ENCODE measurements at regions not wholly inside any gene's neighbourhood (a gene's known extent, or its start where the extent isn't known, plus 50 kb on each side); places are given as distances from the start of the nearest gene placed in this dataset.

DNA sequence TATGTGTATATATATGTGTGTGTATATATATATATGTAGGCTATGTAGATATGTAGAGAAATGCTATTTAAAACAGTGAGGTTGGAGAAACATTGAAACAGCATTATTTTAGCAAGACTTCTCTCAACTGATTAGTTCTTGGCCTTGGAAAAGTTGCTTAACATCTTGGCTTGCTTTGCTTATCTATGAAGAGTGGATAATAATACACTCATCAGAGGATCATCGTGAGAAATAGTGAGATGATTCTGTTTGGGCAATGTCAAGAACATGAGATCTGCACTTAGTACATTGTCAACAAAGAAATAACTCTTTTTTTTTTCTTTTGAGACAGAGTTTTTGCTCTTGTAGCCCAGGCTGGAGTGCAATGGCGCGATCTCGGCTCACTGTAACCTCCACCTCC is 128.3 kb downstream of the KLF5 start:
- TF ChIP-seq, protein P1, sequence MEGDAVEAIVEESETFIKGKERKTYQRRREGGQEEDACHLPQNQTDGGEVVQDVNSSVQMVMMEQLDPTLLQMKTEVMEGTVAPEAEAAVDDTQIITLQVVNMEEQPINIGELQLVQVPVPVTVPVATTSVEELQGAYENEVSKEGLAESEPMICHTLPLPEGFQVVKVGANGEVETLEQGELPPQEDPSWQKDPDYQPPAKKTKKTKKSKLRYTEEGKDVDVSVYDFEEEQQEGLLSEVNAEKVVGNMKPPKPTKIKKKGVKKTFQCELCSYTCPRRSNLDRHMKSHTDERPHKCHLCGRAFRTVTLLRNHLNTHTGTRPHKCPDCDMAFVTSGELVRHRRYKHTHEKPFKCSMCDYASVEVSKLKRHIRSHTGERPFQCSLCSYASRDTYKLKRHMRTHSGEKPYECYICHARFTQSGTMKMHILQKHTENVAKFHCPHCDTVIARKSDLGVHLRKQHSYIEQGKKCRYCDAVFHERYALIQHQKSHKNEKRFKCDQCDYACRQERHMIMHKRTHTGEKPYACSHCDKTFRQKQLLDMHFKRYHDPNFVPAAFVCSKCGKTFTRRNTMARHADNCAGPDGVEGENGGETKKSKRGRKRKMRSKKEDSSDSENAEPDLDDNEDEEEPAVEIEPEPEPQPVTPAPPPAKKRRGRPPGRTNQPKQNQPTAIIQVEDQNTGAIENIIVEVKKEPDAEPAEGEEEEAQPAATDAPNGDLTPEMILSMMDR (IDR thresholded peaks at IDR 0.05) = no peak
- no peak for TF ChIP-seq POLR2A (IDR thresholded peaks at IDR 0.05)
